Left ventricle myocardium superior (tissue), 1 donor: ENCODE measurements at regions not wholly inside any gene's neighbourhood (a gene's known extent, or its start where the extent isn't known, plus 50 kb on each side); places are given as distances from the start of the nearest gene placed in this dataset.

ENCODE experiments used
- ATAC-seq: fragments of 200-7000 bp; cut with Tn5 transposase; one replicate; pipeline ENCODE4 v1.9.1; 2020; ENCODE audit warnings: mild to moderate bottlenecking, moderate library complexity
- DNase-seq: peaks from one replicate; pipeline ENCODE4 v3.0.0-alpha.2; 2020
- intact Hi-C: fragments of 100-400 bp; cut with micrococcal nuclease; formaldehyde crosslinking; loops from one replicate; pipeline ENCODE4 v1.11.0; 2022
- donor health status: DM: no; HTN: yes; CAD: no; lungs with severe emphysema.

DNA sequence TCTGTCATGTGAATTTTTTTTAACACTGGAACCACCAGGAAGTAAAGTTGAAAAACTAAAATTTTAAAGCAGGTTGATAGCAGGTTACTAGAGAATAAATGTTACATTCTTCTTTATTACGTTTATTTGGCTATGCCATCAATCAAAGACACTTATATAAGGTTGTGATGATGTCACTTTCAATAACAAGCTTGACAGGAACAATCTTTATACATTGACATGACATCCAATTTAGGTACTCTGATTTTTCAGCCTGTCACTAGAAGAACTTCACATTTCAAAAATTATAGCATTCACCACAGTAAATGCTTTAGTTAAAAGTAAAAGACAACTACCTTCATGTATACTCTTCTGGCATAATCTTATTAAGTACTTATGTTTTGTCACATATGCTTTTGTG lies 696.8 kb upstream of the NCAM2 start:
- intact Hi-C loops, result no loop called here
- ATAC-seq (no peak), DNase-seq (no peak)

DNA sequence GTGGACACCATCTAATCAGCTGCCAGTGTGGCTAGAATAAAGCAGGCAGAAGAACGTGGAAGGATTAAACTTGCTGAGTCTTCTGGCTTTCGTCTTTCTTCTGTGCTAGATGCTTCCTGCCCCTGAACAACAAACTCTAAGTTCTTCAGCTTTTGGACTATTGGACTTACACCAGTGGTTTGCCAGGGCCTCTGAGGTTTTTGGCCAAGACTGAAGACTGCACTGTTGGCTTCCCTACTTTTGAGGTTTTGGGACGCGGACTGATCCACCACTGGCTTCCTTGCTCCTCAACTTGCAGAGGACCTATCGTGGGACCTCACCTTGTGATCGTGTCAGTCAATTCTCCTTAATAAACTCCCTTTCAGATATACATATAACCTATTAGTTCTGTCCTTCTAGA lies 696.1 kb upstream of the NCAM2 start:
- ATAC-seq (no peak), DNase-seq (no peak)
- intact Hi-C loops, result no loop called here

GRCh38 chr21:20306836-20307235 lies 691.4 kb upstream of the NCAM2 start:
- ATAC-seq (no peak), DNase-seq (no peak)
- intact Hi-C loops, result no loop called here

- no peak for ATAC-seq
- DNase-seq, result no peak
- intact Hi-C loops, result no loop called here
Observed at GRCh38 chr21:20308586-20309315, 689.5 kb upstream of the NCAM2 start.

DNA sequence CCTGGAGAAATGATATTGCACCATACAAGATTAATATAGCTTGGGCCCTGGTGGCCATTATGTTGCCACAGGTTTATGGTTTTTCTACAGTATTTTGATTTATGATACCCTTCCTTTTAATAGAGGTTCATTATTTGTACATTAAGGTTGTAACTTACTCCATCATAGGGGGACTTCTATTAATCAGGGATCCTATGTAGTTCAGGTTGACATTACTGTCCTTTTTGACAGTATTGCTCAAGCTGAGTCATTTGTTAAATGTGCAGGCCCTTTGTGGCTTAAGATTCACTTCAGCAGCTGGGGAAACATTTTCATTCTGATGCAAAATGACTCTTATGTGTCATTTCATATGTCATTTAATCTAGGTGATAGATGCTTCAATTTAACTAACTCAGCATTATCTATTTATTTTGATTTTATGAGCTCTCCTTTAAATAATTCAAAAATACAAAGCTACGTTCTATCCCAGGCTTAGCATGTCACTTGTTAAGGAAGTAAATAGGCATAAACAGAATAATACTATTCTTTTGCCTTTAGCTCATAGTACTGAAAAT lies 686.9 kb upstream of the NCAM2 start:
- intact Hi-C loops, result no loop called here
- ATAC-seq (no peak), DNase-seq (no peak)

DNA sequence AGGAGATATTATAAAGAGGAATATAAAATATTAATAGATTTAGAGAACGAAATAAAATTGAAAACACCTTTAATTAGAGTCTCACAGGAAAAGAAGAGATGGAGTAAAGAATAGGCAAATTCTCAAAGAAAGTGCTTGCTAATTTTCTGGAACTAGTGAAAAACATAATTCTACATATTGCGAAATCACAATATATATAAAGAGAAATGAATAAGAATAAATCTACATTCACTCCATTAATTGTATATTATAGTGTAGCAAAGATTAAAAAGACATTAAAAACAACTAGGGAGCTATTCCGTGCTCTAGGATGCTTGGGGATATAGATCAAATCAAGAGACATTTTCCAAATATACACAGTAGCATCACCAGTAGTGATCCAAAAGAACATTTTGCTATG lies 685.2 kb upstream of the NCAM2 start:
- DNase-seq, result no peak
- intact Hi-C loops, result no loop called here
- no peak for ATAC-seq

DNA sequence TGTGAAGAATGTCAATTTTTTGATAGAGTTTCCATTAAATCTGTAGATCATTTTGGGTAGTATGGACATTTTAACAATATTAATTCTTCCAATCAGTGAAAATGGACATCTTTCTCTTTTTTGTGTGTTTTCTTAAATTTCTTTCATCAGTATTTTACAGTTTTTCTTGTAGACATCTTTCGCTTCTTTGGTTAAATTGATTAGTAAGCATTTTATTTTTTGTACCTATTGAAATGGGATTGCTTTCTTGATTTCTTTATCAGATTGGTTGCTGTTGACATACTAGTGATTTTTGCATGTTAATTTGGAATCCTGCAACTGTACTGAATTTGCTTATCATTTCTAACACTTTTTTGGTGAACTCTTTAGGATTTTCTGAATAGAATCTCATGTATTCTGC lies 683.2 kb upstream of the NCAM2 start:
- ATAC-seq (no peak), DNase-seq (no peak)
- intact Hi-C loops, result no loop called here

- ATAC-seq, result no peak
- no peak for DNase-seq
- intact Hi-C loops, result no loop called here
Observed at GRCh38 chr21:20329636-20330035, 668.6 kb upstream of the NCAM2 start.

DNA sequence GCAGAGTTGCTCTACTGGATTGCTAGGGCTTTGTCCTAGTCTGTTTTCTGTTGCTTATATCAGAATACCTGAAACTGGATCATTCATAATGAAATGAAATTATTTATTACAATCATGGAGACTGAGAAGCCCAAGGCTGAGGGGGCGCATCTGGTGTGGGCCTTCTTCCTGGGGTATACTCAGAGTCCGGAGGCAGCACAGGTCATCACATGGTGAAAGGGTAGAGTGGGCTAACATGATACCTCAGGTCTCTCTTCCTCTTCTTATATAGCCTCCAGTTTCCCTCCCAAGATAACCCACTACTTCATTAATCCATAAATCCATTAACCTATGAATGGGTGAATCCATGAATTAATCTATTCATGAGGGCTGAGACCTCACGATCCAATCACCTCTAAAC lies 667.6 kb upstream of the NCAM2 start:
- no peak for ATAC-seq
- no peak for DNase-seq
- intact Hi-C loops, result no loop called here

DNA sequence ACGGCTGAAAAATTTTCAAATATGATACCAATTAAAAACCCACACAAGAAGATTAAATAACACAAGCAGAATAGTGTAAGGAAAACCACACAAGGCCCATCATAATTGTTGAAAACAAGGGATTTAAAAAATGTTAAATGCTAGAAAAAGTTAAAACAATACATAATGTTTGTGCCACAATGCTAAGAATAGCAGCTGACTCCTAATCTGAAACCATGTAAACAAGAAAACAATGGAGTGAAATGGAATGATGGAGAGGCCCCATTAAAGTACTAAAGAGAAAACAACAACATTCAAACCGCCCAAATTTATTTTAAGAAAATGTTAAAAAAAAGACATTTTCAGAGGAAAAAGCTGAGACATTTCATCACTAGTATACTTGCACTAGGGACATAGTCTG lies 663.6 kb upstream of the NCAM2 start:
- ATAC-seq (no peak), DNase-seq (no peak)
- intact Hi-C loops, result no loop called here

DNA sequence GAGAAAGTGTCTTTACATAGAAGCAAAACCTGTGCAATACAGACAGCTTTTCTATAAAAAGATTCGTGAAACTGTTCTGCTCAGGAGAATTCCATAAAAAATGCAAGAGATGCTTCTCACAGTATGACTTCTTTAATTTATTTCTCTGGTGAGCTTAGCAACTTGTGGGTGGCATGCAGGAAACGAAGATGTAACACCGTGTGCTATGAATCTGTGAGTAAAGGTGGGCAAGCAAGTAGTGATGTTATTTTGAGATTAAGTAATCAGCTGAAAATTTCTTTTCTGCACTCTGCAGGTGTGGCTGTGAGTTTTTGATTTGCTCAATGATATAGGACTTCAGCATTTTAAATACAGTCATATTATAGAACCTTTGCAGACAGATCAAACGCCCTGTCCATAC lies 656.8 kb upstream of the NCAM2 start:
- ATAC-seq (no peak), DNase-seq (no peak)
- intact Hi-C loops, result no loop called here

GRCh38 chr21:20343186-20343585 lies 655.0 kb upstream of the NCAM2 start:
- intact Hi-C loops, result no loop called here
- no peak for DNase-seq
- ATAC-seq, result no peak

DNA sequence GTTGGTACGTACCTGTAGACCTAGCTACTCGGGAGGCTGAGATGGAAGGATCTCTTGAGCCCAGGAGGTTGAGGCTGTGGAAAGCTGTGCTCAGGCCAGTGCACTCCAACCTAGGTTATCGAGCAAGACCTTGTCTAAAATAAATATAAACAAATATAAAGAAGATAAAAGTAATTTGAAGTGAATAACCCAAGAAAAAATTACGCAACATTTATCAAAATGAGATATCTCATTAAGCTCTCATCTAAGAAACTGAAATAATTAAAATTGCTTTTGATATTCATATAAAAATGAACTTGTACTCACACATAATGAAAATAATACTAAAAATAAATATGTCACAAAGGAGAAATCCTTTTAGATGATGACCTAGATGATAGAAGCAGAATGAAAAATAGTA lies 647.1 kb upstream of the NCAM2 start:
- DNase-seq (no peak), ATAC-seq (no peak)
- intact Hi-C loops, result no loop called here

GRCh38 chr21:20353351-20353750 lies 644.9 kb upstream of the NCAM2 start:
- ATAC-seq, result no peak
- DNase-seq, result no peak
- intact Hi-C loops, result no loop called here

DNA sequence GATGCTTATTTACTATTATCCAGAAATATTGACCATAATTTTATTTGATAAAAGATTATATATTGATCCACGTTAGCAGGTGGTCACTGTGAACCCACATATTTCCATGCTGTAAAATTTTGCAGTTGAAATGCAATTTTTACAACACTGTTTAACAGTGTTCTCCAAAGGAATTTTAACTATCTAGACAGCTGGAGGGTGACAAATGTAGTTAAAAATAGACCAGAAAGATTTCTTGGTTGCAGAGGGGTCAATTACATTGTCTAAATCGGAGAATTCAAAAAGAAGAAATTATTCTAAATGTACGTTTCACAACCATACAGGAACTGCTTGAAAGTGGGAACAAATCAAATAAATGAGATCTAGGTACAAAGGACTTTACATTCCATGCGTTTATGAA lies 625.2 kb upstream of the NCAM2 start:
- no peak for ATAC-seq
- DNase-seq, result no peak
- intact Hi-C loops, result no loop called here

- intact Hi-C loops, result no loop called here
- no peak for ATAC-seq
Observed at GRCh38 chr21:20377250-20377649, 621.0 kb upstream of the NCAM2 start.

GRCh38 chr21:20388400-20388799 lies 609.8 kb upstream of the NCAM2 start:
- DNase-seq (no peak), ATAC-seq (no peak)
- intact Hi-C loops, result no loop called here

More at GRCh38 chr21:20377250-20377649, 621.0 kb upstream of the NCAM2 start:
- DNase-seq, result no peak

GRCh38 chr21:20396798-20397197 lies 601.4 kb upstream of the NCAM2 start:
- no peak for ATAC-seq
- DNase-seq, result no peak
- intact Hi-C loops, result no loop called here

- intact Hi-C loops, result no loop called here
- no peak for ATAC-seq
- DNase-seq, result no peak
Observed at GRCh38 chr21:20404915-20405314, 593.3 kb upstream of the NCAM2 start.

DNA sequence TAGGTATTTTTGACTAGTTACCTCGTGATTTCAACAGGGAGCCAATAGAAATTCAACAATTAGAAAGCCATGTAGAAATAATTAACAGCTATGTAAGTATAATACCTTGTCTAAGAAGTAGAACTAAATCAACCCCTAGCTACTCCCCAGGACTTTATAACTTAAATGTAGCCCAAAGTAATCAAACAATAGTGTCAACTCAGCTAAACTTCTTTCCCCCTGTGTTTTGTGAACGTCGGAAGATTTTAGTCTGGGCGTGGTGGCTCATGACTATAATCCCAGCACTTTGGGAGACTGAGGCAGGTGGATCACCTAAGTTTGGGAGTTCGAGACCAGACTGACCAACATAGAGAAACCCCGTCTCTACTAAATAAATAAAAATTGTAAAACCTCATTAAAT lies 579.9 kb upstream of the NCAM2 start:
- ATAC-seq (no peak), DNase-seq (no peak)
- intact Hi-C loops, result no loop called here

DNA sequence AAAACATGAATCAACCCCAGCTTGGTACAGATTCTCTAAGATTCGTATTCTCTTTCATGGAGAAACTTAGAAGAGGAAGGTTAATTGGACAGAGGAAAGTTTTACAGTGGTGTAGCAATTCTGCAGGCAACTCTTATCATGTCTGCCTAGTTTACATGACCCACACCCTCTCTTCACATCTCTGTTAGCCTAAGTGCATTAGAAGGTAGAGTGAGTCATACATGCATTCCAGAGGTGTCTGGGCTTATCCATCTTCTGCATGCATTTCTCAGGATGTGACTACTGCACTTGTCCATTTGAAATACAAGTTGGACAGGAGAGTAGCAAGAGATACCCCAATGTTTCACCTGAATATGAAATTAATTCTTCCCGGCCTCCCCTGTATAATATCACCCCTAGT lies 578.4 kb upstream of the NCAM2 start:
- intact Hi-C loops, result no loop called here
- ATAC-seq (no peak), DNase-seq (no peak)

GRCh38 chr21:20424943-20425342 lies 573.3 kb upstream of the NCAM2 start:
- intact Hi-C loops, result no loop called here
- ATAC-seq (no peak), DNase-seq (no peak)
